NCI-H1417 (cell line): ENCODE measurements at regions not wholly inside any gene's neighbourhood (a gene's known extent, or its start where the extent isn't known, plus 50 kb on each side); places are given as distances from the start of the nearest gene placed in this dataset.
"Not testable (repeated sequence)": the region's sequence is repeated elsewhere in the genome, so short reads cannot be mapped to it uniquely, and the experiment has no call there.

Experiments used
- DNase-seq, 3 experiments: peaks; one replicate each; lab custom pipeline; 2025; lab: John Stamatoyannopoulos, UW

DNA sequence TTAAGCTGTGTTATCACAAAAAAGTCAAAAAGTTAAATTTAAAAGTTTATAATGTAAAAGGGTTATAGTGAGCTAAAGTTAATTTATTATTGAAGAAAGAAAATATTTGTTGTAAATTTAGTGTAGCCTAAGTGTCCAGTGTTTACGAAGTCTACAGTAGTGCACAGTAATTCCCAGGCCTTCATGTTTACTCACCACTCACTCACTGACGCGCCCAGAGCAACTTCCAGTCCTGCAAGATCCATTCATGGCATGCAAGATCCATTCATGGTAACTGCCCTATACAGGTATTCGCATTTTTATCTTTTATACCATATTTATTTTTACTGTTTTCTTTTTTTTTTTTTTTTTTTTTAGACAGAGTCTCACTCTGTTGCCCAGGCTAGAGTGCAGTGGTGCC is 69.5 kb downstream of the TPRA1 start:
- no peak for DNase-seq

DNA sequence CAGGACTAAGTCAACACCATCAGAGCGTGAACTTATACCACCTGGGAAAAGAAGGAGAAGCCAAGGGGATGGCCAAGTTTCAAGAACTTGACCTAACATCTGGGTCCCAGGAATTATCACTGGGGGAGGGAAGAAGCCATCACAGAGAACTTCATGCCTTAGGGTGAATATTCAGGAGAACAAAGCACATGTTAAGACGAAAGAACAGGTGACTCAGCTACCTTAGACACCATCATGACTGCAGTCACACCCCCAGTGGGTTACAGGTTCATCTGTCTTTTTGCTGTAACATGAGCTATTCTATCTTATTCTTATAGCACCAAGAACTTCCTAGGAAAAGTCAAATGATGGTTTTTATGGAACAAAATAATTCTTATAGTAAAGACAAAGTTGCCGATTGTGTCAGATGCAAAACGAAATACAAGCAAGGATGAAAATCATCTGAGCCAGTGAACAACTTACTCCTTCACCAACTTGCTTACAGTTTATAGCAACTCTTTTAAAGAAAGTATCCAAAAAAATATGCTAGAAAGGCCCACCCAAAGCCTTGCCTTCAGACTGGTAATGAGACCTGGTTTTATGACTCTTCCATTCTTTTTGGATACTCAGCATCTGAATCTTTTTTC is 72.0 kb downstream of the TPRA1 start:
- no peak for DNase-seq

DNA sequence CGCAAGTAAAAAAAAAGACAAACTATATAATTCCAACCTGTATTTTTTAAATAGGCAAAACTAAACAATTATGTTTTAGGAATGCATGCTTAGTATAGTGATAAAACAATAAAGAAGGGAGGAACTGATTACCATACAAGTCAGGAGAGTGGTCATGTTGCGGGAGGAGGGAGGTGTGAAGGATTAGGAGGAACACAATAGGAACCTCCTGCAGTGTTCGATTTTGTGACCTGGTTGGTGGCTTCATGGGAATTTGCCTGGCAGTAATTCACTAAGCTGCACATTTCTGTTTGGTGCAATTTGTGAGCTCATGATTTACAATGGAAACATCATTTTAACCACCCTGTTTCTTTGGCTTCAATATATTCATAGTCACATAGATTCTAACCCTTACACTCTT is 78.3 kb downstream of the TPRA1 start:
- no peak for DNase-seq

- no peak for DNase-seq
Measured at GRCh38 chr3:127501177-127501576, 89.4 kb downstream of the TPRA1 start.

- DNase-seq: no peak
Measured at GRCh38 chr3:127497676-127498075, 92.9 kb downstream of the TPRA1 start.

DNA sequence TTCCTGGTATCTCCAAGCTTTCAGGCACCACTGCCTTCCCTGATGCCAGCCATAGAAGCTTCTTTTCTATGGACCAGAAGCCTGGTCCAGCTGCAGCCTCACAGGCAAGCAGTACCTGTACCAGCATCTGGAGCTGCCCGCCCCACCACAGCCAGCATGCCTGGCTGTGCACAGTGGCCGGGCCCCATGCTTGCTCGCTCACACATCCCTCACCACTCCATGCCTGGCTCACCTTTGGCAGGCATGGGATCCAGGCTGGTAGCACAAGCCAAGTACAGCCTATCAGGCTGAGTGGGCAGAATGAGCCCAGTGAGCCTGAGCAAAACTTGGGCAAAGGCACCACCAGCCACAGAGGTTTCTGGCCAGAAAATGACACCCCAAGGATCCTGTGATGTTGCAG is 93.4 kb downstream of the TPRA1 start:
- DNase-seq: no peak

- DNase-seq: no peak
Measured at GRCh38 chr3:127495821-127496655, 94.5 kb downstream of the TPRA1 start.

DNA sequence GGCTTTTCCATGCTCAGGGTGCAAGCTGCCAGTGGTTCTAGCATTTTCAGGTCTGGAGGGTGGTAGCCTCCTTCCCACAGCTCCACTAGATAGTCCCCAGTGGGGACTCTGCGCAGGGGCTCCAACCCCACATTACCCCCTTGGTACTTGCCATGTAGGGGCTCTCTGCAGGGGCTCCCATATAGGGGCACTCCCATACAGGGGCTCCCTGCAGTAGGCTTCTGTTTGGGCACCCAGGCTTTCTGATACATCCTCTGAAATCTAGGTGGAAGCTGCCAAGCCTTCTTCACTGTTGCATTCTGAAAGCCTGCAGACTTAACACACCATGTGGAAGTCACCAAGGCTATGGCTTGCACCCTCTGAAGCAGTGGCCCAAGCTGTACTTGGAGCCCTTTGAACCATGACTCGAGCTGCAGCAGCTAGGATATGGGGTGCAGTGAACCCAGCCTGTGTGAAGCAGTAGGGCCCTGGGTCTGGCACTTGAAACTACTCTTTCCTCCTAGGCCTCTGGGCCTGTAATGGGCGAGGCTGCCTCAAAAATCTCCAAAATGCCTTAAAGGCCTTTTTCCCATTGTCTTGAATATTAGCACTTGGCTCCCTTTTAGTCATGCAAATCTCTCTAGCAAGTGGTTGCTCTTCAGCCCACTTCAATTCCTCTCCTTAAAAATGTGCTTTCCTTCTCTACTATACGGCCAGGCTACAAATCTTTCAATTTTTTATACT is 96.4 kb downstream of the TPRA1 start:
- no peak for DNase-seq

- no peak for DNase-seq
Measured at GRCh38 chr3:127492426-127492825, 98.1 kb downstream of the TPRA1 start.

DNA sequence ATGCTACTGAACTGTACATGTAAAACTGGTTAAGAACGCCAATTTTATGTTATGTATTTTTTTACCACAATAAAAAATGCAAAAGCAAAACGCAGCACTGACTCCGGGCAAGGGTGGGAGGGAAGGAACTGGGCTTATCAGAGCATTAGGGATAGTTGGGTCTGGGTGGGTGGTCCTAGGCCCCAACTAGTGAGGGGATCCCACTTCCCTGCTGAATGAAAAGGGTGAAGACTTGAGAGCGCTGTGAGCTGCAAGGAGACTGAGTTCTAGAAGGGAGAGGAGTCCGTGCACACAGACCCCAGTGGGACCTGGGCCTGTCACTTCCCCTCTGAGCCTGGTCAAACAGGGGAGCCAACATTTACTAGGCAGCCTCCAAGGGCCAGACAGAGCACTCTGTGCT is 98.6 kb downstream of the TPRA1 start:
- no peak for DNase-seq

DNA sequence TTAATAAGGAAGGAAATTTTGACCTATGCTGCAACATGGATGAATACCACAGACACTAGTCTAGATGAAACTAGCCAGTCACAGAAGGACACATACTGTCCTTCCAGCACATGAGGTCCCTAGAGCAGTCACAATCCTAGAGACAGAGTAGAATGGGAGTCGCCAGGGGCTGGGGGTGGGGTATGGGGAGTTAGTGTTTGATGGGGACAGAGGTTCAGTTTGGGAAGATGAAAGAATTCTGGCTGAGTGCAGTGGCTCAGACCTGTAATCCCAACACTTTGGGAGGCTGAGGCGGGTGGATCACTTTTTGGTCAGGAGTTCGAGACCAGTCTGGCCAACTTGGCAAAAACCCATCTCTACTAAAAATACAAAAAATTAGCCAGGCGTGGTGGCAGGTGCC is 99.2 kb downstream of the TPRA1 start:
- DNase-seq: no peak

- not testable (repeated sequence) for DNase-seq
Measured at GRCh38 chr3:127491024-127491305, 99.6 kb downstream of the TPRA1 start.

DNA sequence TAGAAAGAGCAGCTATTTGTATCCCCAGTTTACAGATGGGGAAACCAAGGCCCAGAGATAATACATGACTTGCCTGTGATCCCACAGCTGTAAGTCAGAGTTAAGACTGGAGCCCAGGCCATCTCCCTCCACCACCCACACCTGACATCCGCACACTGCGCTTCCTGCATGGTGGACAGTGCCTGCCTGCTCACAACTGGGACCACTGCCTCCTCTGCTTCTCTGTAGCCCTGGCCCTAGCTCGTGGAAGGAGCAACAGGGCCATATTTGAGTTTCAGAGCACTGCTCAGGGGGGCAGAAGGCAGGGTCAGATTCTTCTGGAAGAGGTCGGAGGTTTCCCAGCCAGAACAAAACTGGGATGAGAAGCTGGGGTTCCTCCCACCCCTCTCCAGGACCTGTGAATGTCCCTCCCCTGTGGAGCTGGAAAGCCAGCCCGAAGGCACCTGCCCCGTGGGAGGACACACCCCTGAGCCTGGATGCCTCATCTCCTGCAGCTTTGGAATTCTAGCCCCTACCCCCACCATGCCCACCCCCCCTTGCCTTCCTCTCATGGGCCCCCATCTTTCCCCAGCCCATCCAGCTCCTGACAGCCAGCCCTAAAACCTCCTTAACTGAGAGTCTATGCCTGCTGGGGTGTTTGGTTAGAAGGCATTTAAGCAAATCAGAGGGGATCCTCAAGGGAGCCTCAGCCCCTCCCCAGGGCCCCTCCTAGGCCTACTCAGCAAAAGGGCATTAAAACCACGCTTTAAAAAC is 100.1 kb downstream of the TPRA1 start:
- DNase-seq: no peak

GRCh38 chr3:127489357-127489756 is 101.2 kb downstream of the TPRA1 start:
- DNase-seq: no peak

DNA sequence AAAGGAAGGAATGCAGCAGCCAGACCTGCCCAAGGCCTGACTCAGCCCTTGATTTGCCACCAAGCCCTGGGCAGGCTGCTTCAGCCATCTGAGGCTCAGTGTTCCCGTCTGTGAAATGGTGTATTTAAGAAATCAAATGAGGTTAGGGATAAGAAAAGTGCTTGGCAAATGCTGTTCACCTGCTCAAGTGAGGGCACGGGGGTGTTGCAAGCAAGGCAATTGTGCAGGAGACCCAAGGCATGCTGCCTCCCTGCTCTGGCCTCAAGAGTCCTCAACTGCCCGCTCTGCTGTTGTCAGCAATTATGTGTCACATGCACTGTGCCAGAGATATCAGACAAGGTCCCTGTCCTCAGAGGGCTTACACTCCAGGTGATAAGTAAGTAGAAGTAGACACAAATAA is 101.8 kb downstream of the TPRA1 start:
- no peak for DNase-seq

DNA sequence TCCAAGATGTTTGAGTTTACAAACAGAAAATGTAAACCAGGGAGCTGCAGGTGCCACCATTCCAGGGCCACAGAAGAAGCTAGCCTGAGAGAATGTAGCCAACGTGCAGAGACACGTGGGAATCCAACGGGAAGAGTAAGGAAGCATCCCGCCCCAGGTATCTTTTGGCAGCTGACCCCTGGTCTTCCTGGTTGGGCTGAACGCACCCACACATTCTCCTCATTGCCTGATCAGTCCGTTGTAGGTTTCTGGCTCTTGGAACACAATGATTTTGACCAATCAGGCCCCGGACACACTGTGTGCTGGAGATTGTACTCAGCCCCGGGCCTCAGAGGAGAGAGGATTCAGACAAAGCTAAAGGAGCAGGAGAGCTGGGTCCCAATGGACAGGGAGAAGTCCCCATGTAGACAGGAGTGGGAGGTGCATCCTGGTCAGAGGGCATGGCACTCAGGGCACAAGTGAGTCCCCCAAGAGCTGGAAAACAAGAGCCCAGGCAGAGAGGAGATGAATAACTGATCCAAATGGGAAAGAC is 102.3 kb downstream of the TPRA1 start:
- no peak for DNase-seq

GRCh38 chr3:127487196-127487595 is 103.3 kb downstream of the TPRA1 start:
- DNase-seq: no peak

- no peak for DNase-seq
Measured at GRCh38 chr3:127486321-127486944, 104.1 kb downstream of the TPRA1 start.

DNA sequence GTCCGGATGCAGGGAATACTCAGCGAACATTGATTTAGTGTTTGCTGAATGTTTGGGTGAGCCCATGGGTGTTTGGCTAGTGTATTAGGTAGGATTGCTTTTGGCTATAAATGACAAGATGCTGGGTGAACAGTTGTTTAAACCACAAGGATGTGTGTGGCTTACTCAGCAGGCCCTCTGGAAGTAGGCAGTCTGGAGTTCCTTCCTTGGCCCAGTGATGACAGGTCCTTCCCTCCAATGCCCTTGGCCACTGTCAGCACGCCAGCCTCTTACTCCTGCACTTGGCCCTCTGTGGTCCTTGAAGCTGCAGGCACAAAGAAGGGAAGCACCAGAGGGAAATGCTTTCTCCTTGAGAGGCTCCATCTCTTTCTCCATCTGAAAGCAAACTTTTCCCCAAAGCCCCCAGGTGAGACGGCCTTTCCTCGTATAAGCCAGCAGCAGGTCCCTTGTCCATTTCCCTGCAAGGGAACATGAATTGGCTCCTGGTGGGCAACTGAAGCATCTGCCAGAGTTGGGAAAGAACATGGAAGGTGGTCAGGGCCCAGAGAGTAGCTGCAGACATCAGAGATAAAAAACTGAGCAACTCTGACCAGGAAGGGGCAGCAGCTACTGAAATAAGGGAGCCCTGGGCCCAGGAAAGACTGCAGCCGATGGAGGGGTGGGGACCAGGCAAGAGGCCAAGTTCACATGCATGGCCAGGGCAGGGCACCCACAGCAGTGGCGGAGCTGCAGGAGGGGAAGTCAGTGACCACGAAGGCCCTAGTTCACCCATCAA is 105.0 kb downstream of the TPRA1 start:
- no peak for DNase-seq

- no peak for DNase-seq
Measured at GRCh38 chr3:127484601-127485388, 105.7 kb downstream of the TPRA1 start.
